ENCODE measurements at regions not wholly inside any gene's neighbourhood (a gene's known extent, or its start where the extent isn't known, plus 50 kb on each side); places are given as distances from the start of the nearest gene placed in this dataset.

DNA sequence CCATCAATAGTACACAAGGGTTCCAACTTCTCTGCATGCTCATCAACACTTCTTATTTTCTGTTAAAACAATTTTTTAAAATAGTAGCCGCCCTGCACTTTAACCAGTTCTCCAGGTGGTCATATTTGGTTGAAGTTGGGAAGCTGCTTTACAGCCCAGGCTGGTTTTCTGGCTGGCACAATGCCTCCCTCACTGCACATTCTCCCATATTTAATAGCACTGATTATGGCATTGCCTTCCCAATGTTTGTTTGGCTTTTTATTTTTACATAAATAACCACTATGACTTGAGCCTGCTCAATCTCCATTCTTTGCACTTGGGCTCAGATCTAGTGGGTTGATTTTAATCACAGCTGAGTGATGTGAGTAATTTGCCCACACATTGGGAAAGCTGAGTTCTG is 111.9 kb upstream of the MAP4K3 start:
- Histone ChIP-seq H3K9me3 (replicated peaks) (peaks cover 9% of the 10 kb centered on the region), H3K27ac (replicated peaks) (no peak overlapping the region), H3K27me3 (ENCODE audit: low read depth) (no peaks in the 10 kb centered on the region), H3K4me1 (peaks cover 17% of the 10 kb centered on the region), H3K36me3 (no peaks in the 10 kb centered on the region), H3K4me3 (no peak overlapping the region)
- no peak for DNase-seq
- intact Hi-C loops (cut with micrococcal nuclease) = no loop called here
- TF ChIP-seq, protein P1, sequence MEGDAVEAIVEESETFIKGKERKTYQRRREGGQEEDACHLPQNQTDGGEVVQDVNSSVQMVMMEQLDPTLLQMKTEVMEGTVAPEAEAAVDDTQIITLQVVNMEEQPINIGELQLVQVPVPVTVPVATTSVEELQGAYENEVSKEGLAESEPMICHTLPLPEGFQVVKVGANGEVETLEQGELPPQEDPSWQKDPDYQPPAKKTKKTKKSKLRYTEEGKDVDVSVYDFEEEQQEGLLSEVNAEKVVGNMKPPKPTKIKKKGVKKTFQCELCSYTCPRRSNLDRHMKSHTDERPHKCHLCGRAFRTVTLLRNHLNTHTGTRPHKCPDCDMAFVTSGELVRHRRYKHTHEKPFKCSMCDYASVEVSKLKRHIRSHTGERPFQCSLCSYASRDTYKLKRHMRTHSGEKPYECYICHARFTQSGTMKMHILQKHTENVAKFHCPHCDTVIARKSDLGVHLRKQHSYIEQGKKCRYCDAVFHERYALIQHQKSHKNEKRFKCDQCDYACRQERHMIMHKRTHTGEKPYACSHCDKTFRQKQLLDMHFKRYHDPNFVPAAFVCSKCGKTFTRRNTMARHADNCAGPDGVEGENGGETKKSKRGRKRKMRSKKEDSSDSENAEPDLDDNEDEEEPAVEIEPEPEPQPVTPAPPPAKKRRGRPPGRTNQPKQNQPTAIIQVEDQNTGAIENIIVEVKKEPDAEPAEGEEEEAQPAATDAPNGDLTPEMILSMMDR (IDR thresholded peaks at IDR 0.05; ENCODE audit: borderline replicate concordance) = no peak

DNA sequence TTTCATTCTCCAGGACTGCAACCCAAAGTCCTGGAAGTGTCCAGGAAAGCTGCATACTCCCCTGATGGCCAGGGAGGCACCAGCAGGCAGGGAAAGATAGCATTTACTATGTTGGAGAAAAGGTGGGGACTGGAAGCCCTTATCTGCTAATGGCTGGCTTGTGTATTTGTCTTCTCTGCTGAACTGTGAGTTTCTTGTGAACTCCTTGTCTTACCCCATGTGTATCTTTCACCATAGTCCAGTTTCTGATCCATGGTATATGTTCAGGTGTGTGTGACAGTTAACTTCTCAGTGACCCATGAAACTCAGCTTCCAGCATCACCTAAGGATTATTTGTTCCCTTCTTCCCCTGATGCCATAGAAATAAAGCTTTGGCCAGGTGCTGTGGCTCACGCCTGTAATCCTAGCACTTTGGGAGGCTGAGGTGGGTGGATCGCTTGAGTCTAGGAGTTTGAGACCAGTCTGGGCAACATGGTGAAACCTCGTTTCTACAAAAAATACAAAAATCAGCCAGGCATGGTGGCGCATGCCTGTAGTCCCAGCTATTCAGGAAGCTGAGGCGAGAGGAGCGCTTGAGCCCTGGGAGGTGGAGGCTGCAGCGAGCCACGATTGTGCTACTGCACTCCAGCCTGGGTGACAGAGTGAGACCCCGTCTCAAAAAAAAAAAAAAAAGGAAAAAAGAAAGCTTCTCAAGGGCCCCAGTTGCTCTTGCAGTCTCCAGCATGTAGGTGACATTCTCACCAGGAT is 112.8 kb upstream of the MAP4K3 start:
- Histone ChIP-seq H3K27me3 (ENCODE audit: low read depth) (no peaks in the 10 kb centered on the region), H3K9me3 (replicated peaks) (peaks cover 9% of the 10 kb centered on the region), H3K4me3 (no peak overlapping the region), H3K4me1 (peaks cover 17% of the 10 kb centered on the region), H3K36me3 (no peaks in the 10 kb centered on the region), H3K27ac (replicated peaks) (no peak overlapping the region)
- no peak for DNase-seq
- TF ChIP-seq, protein P1 (IDR thresholded peaks at IDR 0.05; ENCODE audit: borderline replicate concordance) = no peak
- intact Hi-C loops (cut with micrococcal nuclease) = no loop called here

DNA sequence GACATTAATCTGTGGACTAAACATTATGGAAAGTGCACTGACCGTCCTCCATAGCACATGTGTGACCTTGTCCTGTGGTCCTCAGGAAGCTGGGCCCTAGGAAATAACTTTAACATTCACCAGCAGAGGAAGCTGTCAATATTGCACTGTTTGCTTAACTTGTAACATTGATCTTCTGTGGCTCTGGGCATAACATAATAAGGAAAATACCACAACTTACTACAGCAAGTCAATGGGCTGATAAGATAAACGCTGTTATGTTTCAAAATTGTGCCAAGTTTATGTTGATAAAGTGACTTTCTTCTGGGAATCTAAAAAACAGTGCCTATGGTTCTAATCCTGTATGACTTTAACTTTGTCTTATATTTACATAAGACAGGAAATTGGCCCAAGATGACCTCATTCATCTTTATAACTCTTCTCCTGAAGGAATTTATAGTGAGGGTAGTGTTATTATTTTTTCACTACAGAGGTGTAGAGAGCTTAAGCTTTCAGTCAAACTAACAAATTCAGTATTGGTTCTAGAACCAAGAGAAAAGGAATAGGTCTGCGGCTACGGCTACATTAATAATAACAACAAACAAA is 113.7 kb upstream of the MAP4K3 start:
- Histone ChIP-seq H3K9me3 (replicated peaks) (peaks cover 9% of the 10 kb centered on the region), H3K4me3 (no peak overlapping the region), H3K27ac (replicated peaks) (peak overlapping the region; percentile 51), H3K27me3 (ENCODE audit: low read depth) (no peaks in the 10 kb centered on the region), H3K36me3 (no peaks in the 10 kb centered on the region), H3K4me1 (peaks cover 17% of the 10 kb centered on the region)
- no peak for DNase-seq
- intact Hi-C loops (cut with micrococcal nuclease) = no loop called here
- TF ChIP-seq, protein P1 (IDR thresholded peaks at IDR 0.05; ENCODE audit: borderline replicate concordance) = no peak

DNA sequence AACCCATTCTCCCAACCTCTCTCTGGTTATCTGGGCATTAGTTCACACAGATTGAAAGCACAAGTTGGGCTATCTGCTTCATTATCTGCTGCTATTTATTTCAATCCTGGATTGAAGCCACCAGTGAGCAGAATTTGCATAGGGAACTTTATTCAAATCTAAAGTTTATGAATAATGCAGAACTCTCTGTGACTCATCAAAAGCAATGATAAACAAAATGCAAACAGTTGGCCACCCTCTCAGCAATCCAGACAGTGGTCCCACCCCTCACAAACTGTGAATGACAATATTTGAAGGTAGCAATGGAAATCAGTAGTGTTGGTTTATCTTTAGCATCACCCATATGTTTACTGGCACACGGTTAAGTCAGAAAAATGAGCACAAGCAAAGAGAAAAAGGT is 106.8 kb upstream of the TMEM178A start:
- H3K9me3 ChIP-seq (replicated peaks) = peaks cover 30% of the 10 kb centered on the region
- H3K27me3 ChIP-seq (ENCODE audit: low read depth) = no peaks in the 10 kb centered on the region
- no peak for DNase-seq
- intact Hi-C loops (cut with micrococcal nuclease) = no loop called here
- no peaks in the 10 kb centered on the region for H3K4me1 ChIP-seq
- no peak overlapping the region for H3K27ac ChIP-seq (replicated peaks)
- TF ChIP-seq, protein P1 (IDR thresholded peaks at IDR 0.05; ENCODE audit: borderline replicate concordance) = no peak
- no peak overlapping the region for H3K4me3 ChIP-seq
- peaks cover 9% of the 10 kb centered on the region for H3K36me3 ChIP-seq

DNA sequence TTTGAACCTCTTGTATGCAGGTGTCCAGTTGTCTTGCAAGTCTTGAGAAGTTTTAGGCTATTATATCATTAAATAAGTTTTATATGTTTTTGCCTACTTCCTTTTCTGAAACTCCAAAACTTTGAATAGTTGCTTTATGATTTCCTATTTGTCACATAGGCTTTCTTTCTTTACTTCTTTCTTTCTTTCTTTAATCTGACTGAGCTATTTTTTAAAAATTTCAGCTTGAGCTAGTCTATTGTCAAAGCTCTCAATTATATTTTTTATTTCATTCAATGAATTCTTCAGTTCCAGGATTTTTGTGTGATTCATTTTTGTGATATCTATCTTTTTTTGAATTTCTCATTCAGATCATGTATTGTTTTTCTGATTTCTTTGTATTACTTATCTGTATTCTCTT is 102.1 kb upstream of the TMEM178A start:
- Histone ChIP-seq H3K4me3 (no peak overlapping the region), H3K36me3 (peaks cover 9% of the 10 kb centered on the region), H3K27ac (replicated peaks) (no peak overlapping the region), H3K4me1 (peaks cover 15% of the 10 kb centered on the region), H3K9me3 (replicated peaks) (peaks cover 47% of the 10 kb centered on the region), H3K27me3 (ENCODE audit: low read depth) (no peaks in the 10 kb centered on the region)
- intact Hi-C loops (cut with micrococcal nuclease) = no loop called here
- TF ChIP-seq, protein P1 (IDR thresholded peaks at IDR 0.05; ENCODE audit: borderline replicate concordance) = no peak
- no peak for DNase-seq
